GM21723 (cell line): ENCODE measurements at regions not wholly inside any gene's neighbourhood (a gene's known extent, or its start where the extent isn't known, plus 50 kb on each side); places are given as distances from the start of the nearest gene placed in this dataset.
"Not testable (repeated sequence)": the region's sequence is repeated elsewhere in the genome, so short reads cannot be mapped to it uniquely, and the experiment has no call there.

Source experiments
- ATAC-seq: cut with Tn5 transposase; IDR thresholded peaks from one replicate; pipeline ENCODE4 v1.9.1; 2021; ENCODE audit warnings: mild to moderate bottlenecking, moderate library complexity; ENCODE audit not compliant: unreplicated experiment

DNA sequence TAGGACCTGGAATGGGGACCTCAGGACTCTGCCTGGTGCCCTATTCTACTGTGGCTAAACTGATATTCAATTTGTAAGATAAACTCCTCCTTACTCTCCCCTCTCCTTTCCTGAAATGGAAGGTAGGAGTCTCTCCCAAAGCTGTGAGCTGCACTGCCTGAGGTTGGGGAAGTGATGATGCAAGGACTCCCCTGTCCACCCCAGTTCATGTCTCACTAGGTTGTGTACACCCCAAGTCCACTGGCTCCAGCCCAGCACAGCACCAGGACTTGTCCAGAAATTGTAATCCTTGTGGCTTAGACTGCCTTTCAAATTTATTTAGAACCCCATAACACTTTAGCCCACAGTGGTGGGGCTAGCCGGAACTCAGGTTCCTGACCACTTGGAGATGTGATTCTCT, 247.2 kb upstream of the CTBP2 start:
- ATAC-seq, result no peak

DNA sequence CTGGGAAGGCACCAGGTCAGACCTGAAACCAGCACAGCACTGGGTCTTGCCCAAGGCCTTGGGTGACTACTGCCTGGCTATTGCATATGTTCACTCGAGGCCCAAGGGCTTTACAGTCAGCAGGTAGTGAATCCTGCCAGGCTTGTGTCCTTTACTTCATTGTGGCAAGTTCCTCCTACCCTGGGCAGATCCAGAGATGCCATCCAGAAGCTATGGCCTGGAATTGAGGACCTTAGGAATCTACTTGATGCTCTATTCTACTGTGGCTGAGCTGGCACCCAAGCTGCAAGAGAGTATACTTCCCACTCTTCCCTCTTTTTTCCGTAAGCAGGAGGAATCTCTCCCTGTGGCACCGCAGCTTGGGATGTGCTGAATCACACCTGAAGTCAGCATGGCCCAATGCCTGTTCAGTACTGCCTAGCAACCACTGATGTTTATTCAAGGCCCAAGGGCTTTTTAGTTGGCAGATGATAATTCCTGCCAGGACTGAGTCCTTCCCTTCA, 246.7 kb upstream of the CTBP2 start:
- no peak for ATAC-seq

DNA sequence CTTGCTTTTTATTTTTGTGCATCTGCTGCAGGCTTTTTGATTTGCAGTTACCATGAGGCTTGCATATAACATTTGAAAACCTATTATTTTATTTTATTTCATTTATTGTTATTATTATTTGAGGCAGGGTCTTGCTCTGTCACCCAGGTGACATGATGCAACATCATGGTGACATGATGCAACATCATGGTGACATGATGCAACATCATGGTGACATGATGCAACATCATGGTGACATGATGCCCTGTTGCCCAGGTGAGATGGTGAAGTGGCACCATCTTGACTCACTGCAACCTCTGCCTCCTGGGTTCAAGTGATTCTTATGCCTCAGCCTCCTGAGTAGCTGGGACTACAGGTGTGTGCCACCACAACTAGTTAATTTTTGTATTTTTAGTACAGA, 244.5 kb upstream of the CTBP2 start:
- ATAC-seq, result not testable (repeated sequence)

DNA sequence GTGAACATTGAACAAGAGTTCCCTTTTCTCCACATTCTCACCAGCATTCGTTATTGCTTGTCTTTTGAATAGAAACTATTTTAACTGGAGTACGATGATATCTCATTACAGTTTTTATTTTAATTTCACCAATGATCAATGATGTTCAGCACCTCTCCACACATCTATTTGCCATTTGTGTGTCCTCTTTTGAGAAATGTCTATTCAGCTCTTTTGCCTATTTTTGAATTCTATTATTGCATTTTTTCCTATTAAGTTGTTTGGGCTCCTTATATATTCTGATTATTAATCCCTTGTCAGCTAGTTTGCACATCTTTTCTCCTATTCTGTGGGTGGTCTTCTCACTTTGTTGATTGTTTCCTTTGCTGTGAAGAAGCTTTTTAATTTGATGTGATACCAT, 241.1 kb upstream of the CTBP2 start:
- no peak for ATAC-seq

DNA sequence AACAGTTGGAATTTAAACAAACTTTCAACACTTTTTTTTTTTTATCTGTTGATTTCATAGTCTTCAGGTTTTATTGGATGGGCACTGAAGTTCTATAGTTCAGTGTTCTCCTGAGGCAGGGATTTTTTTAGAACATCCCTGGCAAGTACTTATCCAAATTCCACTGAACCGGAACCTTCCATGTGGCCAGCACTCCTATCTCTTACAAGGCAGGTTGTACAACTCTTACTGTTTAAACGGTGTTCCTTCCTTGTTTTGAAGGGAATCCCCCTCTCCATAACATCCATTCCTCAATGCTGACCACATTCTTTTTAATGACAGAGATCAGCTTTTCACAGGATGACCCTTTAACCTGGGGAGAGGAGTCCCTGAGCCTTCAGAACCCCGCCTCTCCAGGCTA, 238.9 kb upstream of the CTBP2 start:
- no peak for ATAC-seq

DNA sequence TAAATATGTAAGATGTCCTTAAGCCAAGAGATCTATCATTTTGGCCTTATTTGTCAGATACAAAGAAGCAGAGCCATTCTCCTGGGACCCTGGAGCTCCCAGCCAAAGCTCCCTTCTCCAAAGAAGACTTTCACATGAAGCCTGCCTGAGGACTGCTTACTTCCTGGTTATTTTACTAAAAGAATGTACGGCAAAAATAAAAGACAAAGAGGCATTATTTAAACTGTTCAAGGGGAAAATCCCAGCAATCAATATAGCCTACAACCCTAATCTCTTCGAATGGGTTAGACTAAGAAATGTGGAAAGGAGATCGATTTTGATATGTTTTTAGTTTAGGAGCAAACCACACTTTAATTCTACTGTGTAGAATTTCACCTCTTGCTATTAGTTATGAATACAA, 237.9 kb upstream of the CTBP2 start:
- no peak for ATAC-seq

DNA sequence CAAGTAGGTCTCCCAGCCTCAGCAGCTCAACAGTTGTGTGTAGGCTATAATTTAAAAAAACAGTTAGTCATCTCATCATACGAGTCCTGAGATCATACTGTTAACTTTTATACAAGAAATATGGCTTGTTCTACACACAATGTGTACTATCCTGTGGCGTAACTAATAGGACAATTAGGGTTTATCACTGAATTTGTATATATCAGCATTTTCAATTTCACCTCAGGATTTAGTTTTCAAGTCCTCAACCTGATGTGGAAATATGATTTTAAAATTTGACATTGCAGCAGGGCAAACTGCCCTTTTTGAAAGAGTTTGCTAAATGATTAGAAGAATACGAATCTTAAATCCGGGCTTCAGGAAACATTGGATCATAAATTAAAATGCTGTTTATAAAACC, 237.2 kb upstream of the CTBP2 start:
- no peak for ATAC-seq

DNA sequence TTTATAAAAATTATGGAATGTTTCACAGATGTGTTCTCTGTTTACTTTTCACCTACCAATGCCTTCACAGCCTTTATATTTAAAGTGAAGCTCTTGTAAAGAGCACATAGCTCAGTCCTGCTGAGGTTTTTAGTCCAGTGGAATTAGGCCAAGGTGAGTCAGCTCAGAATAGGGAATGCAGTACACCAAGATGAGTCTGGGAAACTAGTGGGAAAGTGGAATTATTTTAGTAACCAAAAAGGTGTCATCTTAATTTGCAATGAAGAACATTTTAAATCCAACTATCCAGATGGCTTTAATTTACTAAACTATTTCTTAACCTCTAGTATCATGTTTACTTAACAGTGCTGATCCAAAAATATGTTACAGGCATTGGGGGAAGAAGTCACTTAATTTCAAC, 236.3 kb upstream of the CTBP2 start:
- ATAC-seq, result no peak

DNA sequence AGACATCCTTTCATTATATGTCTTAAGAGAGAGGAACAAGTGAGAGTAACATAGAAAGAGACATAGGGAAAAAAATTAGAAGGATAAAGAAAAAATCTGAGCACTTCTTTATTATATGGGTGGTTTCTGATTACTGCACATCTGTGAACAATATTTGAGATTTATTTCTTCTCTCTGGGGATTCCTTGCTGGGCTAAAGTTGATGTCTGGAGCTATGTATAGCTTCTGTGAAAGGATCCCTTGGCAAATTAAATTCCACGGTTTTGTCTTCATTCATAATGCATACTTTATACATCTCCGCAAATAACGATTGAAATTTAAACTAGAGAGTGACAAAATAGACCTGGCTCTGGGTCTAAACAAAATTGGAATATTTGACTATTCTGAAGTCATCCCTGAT, 232.2 kb upstream of the CTBP2 start:
- ATAC-seq, result no peak

DNA sequence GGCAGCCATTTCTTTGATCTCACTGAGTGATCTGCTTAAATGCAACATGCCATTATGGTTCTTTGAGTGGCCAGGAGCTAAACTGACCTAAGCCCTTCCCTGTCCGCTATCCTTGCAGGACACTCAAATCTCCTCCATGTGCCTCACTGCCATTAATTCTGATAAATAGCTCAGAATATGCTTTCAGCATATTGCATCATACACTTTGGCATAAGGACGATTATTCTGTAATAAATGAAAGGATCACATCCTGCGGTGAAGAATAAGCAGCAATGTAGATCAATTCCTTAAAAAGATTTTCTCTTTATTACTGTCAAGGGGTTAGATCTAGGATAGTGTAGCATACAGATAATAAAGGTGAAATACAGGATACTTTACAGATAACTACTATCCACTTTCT, 231.8 kb upstream of the CTBP2 start:
- ATAC-seq, result no peak

DNA sequence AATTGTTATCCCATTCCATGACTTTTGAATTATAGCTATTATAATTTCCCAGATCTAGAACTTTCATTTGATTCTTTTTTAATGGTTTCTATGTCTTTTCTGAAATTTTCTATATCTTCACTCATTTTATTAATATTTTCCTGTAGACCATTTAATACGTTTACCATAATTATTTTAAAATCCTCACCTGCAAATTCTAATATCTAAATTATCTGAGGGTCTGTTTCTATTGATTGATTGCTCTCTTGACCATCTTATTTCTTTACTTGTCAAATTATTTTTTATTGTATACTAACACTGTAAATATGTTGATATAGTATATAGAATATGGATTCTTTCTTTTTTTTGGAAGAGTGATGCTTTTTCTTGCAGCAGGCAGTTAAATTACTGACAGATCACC, 229.3 kb upstream of the CTBP2 start:
- no peak for ATAC-seq

DNA sequence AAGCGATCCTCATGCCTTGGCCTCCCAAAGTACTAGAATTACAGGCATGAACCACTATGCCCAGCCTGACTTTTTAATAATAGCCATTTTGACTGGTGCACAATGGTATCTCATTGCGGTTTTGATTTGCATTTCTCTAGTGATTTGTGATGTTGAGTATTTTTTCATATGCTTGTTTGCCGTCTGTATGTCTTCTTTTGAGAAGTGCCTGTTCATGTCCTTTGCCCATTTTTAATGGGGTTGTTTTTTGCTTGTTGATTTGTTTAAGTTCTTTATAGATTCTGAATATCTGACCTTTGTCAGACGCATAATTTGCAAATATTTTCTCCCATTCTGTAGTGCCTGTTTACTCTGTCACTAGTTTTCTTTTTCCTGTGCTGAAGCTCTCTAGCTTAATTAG, 219.2 kb upstream of the CTBP2 start:
- ATAC-seq, result no peak

DNA sequence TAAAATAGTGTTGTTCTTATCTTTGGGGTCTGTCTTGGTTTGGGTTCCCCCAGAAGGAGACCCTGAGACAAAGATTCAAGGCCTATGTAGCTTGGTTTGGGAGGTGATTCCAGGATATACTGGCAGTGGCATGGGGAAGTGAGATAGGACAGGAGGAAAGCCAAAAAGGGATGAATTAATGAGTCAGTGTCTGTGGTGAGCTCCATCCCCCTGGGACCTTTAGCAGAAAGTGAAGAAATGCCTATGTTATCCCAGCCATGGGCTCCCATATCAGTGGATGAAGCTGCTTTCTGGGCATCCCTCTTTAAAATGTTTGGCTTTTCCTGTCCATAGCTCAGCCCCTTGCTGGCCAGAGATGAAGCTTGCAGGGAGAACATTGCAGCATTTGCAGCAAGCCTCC, 217.0 kb upstream of the CTBP2 start:
- ATAC-seq, result no peak

DNA sequence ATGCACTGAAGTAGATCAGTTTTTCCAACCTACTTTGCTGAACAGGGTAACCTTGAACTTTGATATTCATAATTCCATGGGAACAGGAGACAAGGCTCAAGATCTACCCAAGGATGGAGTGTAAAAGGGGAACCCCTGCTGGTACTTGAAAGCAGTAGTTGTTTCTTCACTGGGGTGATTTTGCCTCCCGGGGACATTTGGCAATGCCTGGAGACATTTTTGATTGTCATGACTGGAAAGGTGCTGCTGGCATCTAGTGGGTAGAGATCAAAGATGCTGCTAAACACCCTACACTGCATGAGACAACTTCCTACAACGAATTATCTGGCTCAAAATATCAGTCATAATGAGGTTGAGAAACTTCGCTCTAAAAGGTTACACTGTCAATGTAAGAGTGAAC, 214.8 kb upstream of the CTBP2 start:
- ATAC-seq, result no peak

DNA sequence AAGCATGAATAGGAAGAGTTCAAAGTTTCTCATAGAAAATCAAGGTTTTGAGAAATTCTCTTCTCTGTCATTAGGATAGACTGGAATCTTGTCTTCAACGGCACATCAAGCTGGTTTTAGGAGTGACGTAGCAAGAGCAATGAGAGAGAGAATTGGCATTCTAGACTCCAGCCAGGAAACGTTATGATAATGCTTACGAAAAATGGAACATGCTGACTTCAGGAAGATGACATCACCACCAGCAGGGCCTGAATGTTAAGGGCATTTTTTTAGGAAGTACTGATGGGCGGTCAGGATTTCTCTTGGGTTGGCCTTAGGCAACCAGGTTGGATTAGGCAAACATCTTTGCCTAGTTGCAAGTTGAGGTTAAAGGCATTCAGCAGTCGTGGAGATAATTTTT, 213.2 kb upstream of the CTBP2 start:
- ATAC-seq, result no peak

DNA sequence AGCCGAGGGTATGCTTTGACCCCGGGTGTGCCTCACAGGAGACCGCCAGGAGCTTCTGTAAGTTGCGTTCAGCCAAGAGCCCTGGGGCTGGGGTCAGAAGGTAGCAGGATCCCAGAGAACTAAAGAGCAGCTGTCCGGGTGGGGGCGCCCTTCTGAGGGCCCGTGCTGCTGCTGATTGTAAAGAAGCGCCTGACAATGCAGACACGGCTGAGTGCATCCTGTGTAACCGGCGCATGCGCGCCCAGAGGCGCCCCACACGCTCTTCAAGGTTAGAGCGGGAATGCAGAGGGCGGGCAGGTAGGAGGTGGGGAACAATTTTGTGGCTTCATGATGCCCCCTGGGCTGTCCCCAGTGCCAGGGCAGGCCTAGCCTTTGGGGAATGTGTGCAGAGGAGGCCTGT, 210.2 kb upstream of the CTBP2 start:
- ATAC-seq, result no peak

DNA sequence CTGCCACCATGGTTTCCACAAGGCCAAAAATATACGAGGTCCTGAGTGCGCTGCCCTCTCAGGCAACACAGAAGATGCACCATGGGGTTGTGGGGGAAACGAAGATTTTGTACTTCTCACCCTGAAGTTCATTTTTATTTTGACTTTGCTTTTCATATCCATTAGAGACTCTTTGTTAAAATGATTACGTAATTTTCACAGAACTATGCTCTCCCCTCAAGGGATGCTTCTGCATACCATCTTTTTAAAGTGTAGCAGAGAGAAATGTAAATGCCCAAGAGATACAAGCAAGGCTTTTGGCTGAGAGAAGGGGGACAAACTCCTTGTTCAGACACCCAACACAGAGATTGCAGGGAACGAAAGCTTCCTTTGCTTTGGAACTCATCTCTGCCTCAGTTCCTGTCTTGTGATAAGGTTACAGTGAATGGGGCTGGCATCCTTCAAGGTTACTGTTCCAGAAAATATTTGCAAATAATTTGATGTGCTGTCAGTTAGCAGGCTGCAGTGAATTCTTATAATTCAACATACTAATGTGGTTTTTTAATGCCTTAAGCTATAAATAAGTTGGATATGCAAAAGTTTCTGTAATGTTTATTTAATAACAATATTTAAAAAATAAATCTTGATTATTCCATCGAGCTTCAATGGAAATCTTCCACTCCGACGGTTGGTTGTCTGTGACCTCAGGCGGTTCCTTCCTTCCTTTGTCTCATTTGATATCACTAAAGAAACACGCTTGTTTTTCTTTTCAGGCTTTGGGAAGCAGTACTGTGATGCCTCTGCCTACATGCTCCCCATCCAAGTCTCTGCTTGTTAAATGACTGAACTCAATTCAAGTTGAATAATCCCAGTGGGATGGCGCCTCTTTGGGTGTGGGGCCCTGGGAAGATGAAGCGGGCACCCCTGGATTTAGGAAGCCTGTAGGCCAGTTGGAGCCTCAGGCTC, 209.3 kb upstream of the CTBP2 start:
- ATAC-seq, result no peak

DNA sequence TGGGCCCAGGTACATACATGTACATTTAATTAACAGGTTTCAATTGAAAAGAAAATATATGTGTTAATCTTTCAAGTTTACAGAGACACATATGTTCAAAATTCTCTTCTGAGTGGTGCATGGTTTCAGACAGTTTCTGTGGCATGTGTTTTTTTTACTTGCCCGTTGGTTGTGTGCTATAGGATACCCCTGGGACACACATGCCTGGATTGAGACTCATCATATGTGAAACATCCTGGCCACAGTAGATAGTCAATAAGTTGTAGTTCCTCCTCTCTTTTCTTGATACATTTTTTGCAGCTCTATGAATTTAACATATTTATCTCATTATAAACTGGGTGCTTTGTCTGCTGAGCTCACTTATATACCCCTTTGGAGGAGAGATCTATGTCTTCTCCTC, 207.8 kb upstream of the CTBP2 start:
- ATAC-seq, result no peak

DNA sequence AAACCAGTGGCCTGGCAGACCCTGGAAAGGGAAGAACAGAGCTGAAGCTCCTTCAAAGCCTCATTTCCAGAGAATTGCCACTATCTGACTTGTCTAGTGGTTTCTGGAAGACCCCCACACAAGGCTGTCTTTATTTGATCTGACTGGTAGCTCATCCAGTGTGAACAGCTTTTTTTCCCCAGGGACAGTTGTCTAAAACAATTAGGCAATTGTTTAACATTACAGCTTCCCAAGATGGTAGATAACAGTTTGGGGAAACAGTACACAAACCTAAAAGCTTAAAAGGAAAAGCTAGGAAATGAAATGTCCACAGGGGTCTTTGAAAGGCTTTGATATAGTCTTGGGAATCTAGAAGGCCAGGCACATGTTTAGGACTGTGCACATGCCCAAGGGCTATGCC, 203.4 kb upstream of the CTBP2 start:
- ATAC-seq, result no peak

DNA sequence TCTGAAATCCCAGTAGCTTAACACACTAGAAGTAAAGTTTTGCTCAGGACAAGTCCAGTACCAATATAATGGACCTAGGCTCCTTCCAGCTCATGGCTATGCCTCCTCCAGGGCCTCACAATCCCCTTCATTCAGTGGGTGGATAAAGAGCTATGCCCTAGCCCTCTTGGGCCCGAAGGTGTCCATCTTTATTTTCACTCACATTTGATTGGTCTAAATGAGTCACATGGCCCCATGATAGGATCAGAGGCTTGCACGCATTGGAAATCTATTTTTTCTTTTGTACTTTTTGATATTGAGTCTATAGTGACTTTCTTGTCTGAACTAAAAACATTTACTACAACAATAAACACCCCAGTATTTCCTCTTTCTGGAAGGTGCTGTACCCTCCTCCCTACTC, 202.6 kb upstream of the CTBP2 start:
- no peak for ATAC-seq

DNA sequence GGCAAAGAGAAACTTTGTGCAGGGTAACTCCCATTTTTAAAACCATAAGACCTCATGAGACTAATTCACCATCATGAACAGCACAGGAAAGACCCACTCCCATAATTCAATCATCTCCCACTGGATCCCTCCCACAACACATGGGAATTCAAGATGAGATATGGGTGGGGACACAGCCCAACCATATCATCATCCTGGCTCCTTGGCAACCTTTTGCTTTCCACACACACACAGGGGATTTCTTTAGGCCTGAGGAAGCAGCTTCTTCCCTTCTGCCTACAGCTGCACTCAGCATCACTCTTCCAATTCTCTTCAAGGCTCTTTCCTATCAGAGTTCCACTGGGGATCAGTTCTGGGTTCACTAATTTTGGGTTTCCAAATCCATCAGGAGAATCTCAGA, 199.0 kb upstream of the CTBP2 start:
- ATAC-seq, result no peak

DNA sequence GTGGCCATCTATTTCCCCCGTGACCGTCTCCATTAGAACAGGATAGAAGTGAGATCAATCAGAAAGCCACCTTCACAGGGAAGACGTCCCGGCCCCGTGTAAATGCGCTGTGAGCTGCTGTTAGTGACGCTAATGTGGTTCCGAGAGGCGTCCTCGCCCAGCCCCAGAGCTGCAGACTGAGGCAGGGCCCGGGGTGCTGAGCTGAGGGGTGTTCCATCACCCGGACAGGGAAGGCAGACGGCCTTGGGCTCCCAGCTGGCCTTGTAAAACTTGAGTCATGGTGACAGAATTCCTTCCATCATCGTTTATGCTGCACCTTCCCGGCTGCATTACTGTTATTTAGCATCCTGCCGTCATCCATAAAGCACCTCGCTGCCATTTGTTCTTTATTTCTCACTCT, 195.3 kb upstream of the CTBP2 start:
- ATAC-seq, result no peak

DNA sequence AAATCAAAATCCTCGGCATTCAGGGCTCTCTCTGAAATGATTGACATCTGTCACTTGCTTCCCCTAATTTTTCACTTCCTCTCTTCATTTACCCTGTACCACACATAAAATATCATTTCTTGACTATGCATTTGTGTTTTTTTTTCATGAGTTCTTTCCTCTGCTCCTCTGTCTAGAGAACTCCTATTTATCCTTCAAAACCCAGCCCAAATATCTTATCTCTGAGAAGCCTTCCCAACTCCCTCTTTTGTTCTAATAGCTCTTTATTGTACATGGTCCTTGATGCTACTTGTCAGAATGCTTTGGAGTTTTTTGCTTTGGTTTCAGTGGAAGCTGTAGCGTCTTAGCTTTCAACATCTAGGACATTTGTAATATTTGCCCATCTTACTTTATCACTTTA, 190.2 kb upstream of the CTBP2 start:
- no peak for ATAC-seq
